HEK293T (cell line): ENCODE measurements at regions not wholly inside any gene's neighbourhood (a gene's known extent, or its start where the extent isn't known, plus 50 kb on each side); places are given as distances from the start of the nearest gene placed in this dataset.

Experiments used
- CTCF ChIA-PET: fragments of 350-600 bp; formaldehyde crosslinking; extraction: SDS; loops from one replicate; lab custom pipeline; 2021; ENCODE audit warnings: antibody characterized with exemption, inconsistent platforms; lab: Yijun Ruan, JAX
- POLR2A ChIA-PET: fragments of 350-600 bp; formaldehyde crosslinking; extraction: SDS; loops from one replicate; lab custom pipeline; 2020; ENCODE audit warnings: antibody characterized with exemption, inconsistent platforms; lab: Yijun Ruan, JAX
- DNase-seq: peaks from one replicate; pipeline ENCODE4 v3.0.0; 2012; ENCODE audit warnings: mixed read lengths; ENCODE audit errors: extremely low spot score
- ARNT ChIP-seq: fragments of 450-650 bp; IDR thresholded peaks from 2 replicates; pipeline ENCODE4 v1.6.1; 2017; ENCODE audit warnings: mild to moderate bottlenecking
- BHLHE40 ChIP-seq: fragments of 450-650 bp; IDR thresholded peaks from 2 replicates; pipeline ENCODE4 v1.6.1; 2016; ENCODE audit warnings: mild to moderate bottlenecking, moderate library complexity, borderline replicate concordance
- CTBP1 ChIP-seq: fragments of 450-650 bp; IDR thresholded peaks from 2 replicates; pipeline ENCODE4 v1.6.1; 2016; ENCODE audit warnings: borderline replicate concordance
- ELF4 ChIP-seq: fragments of 450-650 bp; IDR thresholded peaks from 2 replicates; pipeline ENCODE4 v1.6.1; 2017; ENCODE audit warnings: antibody characterized with exemption
- FOXA1 ChIP-seq: fragments of 450-650 bp; IDR thresholded peaks from 2 replicates; pipeline ENCODE4 v1.6.1; 2016; ENCODE audit warnings: mild to moderate bottlenecking
- FOXK2 ChIP-seq: fragments of 450-650 bp; IDR thresholded peaks from 2 replicates; pipeline ENCODE4 v1.6.1; 2016; ENCODE audit warnings: mild to moderate bottlenecking
- FOXM1 ChIP-seq: fragments of 450-650 bp; IDR thresholded peaks from 2 replicates; pipeline ENCODE4 v1.6.1; 2017; ENCODE audit warnings: mild to moderate bottlenecking, borderline replicate concordance
- HDGF ChIP-seq: fragments of 450-650 bp; IDR thresholded peaks from 2 replicates; pipeline ENCODE4 v1.6.1; 2017; ENCODE audit warnings: antibody characterized with exemption, borderline replicate concordance
- L3MBTL2 ChIP-seq: fragments of 450-650 bp; conservative IDR thresholded peaks from 2 replicates; pipeline ENCODE4 v1.6.1; 2016; ENCODE audit warnings: mild to moderate bottlenecking
- LEF1 ChIP-seq: fragments of 450-650 bp; IDR thresholded peaks from 2 replicates; pipeline ENCODE4 v1.6.1; 2017; ENCODE audit warnings: mild to moderate bottlenecking, borderline replicate concordance
- NFRKB ChIP-seq: fragments of 450-650 bp; IDR thresholded peaks from 2 replicates; pipeline ENCODE4 v1.6.1; 2016; ENCODE audit warnings: mild to moderate bottlenecking, moderate library complexity
- SP1 ChIP-seq: fragments of 450-650 bp; IDR thresholded peaks from 2 replicates; pipeline ENCODE4 v1.6.1; 2017
- SUZ12 ChIP-seq: fragments of 450-650 bp; IDR thresholded peaks from 2 replicates; pipeline ENCODE4 v1.6.1; 2016; ENCODE audit warnings: mild to moderate bottlenecking
- TARDBP ChIP-seq: fragments of 450-650 bp; IDR thresholded peaks from 2 replicates; pipeline ENCODE4 v1.6.1; 2016
- ZNF384 ChIP-seq: fragments of 450-650 bp; IDR thresholded peaks from 2 replicates; pipeline ENCODE4 v1.6.1; 2016
- TF ChIP-seq, protein P1 (sequence below): fragments of 450-650 bp; IDR thresholded peaks from 2 replicates; pipeline ENCODE4 v1.6.1; 2016

- CTCF ChIA-PET = no interaction called here
- POLR2A ChIA-PET = no interaction called here
- DNase-seq = no peak
- TF ChIP-seq ZNF384 (no peak), NFRKB (no peak), CTBP1 (no peak), ARNT (no peak), BHLHE40 (no peak), TARDBP (no peak), LEF1 (no peak), ELF4 (no peak), SUZ12 (no peak), FOXA1 (no peak), SP1 (no peak), FOXK2 (no peak), HDGF (no peak), L3MBTL2 (no peak), FOXM1 (no peak)
- TF ChIP-seq, protein P1, sequence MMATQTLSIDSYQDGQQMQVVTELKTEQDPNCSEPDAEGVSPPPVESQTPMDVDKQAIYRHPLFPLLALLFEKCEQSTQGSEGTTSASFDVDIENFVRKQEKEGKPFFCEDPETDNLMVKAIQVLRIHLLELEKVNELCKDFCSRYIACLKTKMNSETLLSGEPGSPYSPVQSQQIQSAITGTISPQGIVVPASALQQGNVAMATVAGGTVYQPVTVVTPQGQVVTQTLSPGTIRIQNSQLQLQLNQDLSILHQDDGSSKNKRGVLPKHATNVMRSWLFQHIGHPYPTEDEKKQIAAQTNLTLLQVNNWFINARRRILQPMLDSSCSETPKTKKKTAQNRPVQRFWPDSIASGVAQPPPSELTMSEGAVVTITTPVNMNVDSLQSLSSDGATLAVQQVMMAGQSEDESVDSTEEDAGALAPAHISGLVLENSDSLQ = no peak
Measured at GRCh38 chr4:77310931-77311330, 153.9 kb downstream of the CCNG2 start.

- TF ChIP-seq BHLHE40 (no peak), HDGF (no peak), CTBP1 (no peak), TARDBP (no peak), L3MBTL2 (no peak)
- no peak for DNase-seq
- ChIA-PET POLR2A (no interaction called here), CTCF (no interaction called here)
Measured at GRCh38 chr4:77314697-77315096, 157.7 kb downstream of the CCNG2 start.

GRCh38 chr4:77327151-77327550, 170.1 kb downstream of the CCNG2 start:
- ChIA-PET CTCF (no interaction called here), POLR2A (no interaction called here)
- TF ChIP-seq FOXA1 (no peak), TARDBP (no peak), HDGF (no peak), SUZ12 (no peak), FOXM1 (no peak), CTBP1 (no peak), ELF4 (no peak), SP1 (no peak), BHLHE40 (no peak), LEF1 (no peak), L3MBTL2 (no peak), FOXK2 (no peak), ZNF384 (no peak), ARNT (no peak), NFRKB (no peak)
- TF ChIP-seq, protein P1 = no peak
- no peak for DNase-seq

- TF ChIP-seq FOXM1 = no peak
- no peak for TF ChIP-seq L3MBTL2
- TF ChIP-seq ELF4 = no peak
- no peak for TF ChIP-seq ZNF384
- TF ChIP-seq, protein P1 = no peak
- TF ChIP-seq HDGF = no peak
- TF ChIP-seq FOXK2 = no peak
- TF ChIP-seq LEF1 = no peak
- no peak for DNase-seq
- ChIA-PET POLR2A (no interaction called here), CTCF (no interaction called here)
Measured at GRCh38 chr4:77332696-77333270, 175.8 kb downstream of the CCNG2 start.

GRCh38 chr4:77336411-77337142, 179.6 kb downstream of the CCNG2 start:
- no peak for DNase-seq
- TF ChIP-seq ZNF384 (no peak), NFRKB (no peak), SP1 (no peak), HDGF (no peak), ARNT (no peak), BHLHE40 (no peak), FOXK2 (no peak), FOXM1 (no peak), CTBP1 (no peak), SUZ12 (no peak)
- TF ChIP-seq, protein P1 = no peak
- ChIA-PET POLR2A (no interaction called here), CTCF (no interaction called here)
